ACC112 (cell line): ENCODE measurements at regions not wholly inside any gene's neighbourhood (a gene's known extent, or its start where the extent isn't known, plus 50 kb on each side); places are given as distances from the start of the nearest gene placed in this dataset.

ENCODE experiments used
- H2AFZ ChIP-seq: fragments of 200-600 bp; sonication (generic); one replicate; pipeline ENCODE4 v1.6.0; 2017; ENCODE audit warnings: antibody characterized with exemption, low read length; ENCODE audit not compliant: unreplicated experiment
- H3K27ac ChIP-seq: fragments of 200-600 bp; sonication (generic); 2 replicates; pipeline ENCODE4 v1.5.1; 2014; ENCODE audit warnings: low read depth, mild to moderate bottlenecking, antibody characterized with exemption, low read length, moderate library complexity
- H3K27me3 ChIP-seq: fragments of 200-600 bp; sonication (generic); 2 replicates; pipeline ENCODE4 v1.6.1; 2014; ENCODE audit warnings: mild to moderate bottlenecking, antibody characterized with exemption, low read length, moderate library complexity, mixed read lengths; ENCODE audit not compliant: insufficient read depth
- H3K36me3 ChIP-seq: fragments of 200-600 bp; sonication (generic); 2 replicates; pipeline ENCODE4 v1.6.1; 2016; ENCODE audit warnings: mild to moderate bottlenecking, antibody characterized with exemption, low read length, moderate library complexity, mixed read lengths; ENCODE audit not compliant: insufficient read depth
- H3K4me1 ChIP-seq: fragments of 200-600 bp; sonication (generic); one replicate; pipeline ENCODE4 v1.6.1; 2016; ENCODE audit warnings: low read length, mixed read lengths; ENCODE audit not compliant: insufficient read depth, unreplicated experiment, control insufficient read depth
- H3K4me3 ChIP-seq: fragments of 200-600 bp; sonication (generic); 2 replicates; pipeline ENCODE4 v1.5.1; 2014; ENCODE audit warnings: mild to moderate bottlenecking, low read depth, low read length
- H3K79me2 ChIP-seq: fragments of 200-600 bp; sonication (generic); one replicate; pipeline ENCODE4 v1.6.0; 2016; ENCODE audit warnings: low read length; ENCODE audit not compliant: control insufficient read depth, unreplicated experiment, insufficient read depth

DNA sequence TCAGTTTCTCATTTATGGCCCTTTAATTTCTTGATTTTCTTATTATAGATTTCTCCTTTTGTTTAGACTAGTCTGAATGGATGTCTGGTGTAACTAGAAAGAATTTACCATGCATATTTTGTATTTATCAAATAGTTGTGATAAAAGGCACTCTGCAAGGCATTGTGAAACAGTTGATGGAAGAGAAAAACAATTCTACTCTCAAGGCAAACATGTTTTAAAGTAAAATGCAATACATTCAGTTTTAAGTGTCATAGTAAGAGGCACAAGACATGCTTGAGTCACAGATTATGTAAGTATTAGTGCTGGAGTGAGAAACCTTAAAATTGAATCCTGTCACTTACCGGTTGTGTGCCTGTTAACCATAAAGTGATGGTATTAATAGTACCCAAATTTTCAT is 283.3 kb upstream of the DKK2 start:
- Histone ChIP-seq H3K4me1 (peaks cover 7% of the 10 kb centered on the region), H3K36me3 (no peaks in the 10 kb centered on the region), H3K4me3 (no peak overlapping the region), H3K79me2 (no peaks in the 10 kb centered on the region), H3K27me3 (no peaks in the 10 kb centered on the region), H3K27ac (no peak overlapping the region), H2AFZ (no peak overlapping the region)

- no peaks in the 10 kb centered on the region for H3K79me2 ChIP-seq
- H3K27me3 ChIP-seq = no peaks in the 10 kb centered on the region
- no peaks in the 10 kb centered on the region for H3K36me3 ChIP-seq
- no peak overlapping the region for H3K4me3 ChIP-seq
- H3K4me1 ChIP-seq = peaks cover 7% of the 10 kb centered on the region
- no peak overlapping the region for H3K27ac ChIP-seq
- no peak overlapping the region for H2AFZ ChIP-seq
These were observed 282.0 kb upstream of the DKK2 start for GRCh38 chr4:107318078-107318477.

- Histone ChIP-seq H3K36me3 (no peaks in the 10 kb centered on the region), H3K27ac (no peak overlapping the region), H2AFZ (no peak overlapping the region), H3K4me1 (peaks cover 7% of the 10 kb centered on the region), H3K4me3 (no peak overlapping the region), H3K27me3 (no peaks in the 10 kb centered on the region), H3K79me2 (no peaks in the 10 kb centered on the region)
These were observed 281.5 kb upstream of the DKK2 start for GRCh38 chr4:107317611-107318010.

DNA sequence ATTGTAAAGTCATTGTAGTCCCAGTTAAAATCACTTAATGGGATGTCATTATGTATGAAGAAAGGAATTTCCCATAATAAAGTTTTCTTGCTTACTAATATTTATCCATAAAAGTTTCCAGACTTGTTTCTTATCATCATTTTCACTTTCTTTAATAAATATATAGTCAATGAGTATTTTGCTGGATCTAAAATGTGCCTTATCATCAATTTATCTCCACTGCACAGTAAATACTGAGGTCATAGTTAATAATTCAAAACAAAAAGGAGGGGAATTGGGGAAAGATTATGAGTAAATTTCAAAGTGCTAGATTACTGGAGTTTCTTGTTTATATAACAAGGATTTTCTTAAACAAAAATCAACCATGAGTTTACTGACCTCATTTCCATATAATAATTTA is 279.5 kb upstream of the DKK2 start:
- no peaks in the 10 kb centered on the region for H3K36me3 ChIP-seq

DNA sequence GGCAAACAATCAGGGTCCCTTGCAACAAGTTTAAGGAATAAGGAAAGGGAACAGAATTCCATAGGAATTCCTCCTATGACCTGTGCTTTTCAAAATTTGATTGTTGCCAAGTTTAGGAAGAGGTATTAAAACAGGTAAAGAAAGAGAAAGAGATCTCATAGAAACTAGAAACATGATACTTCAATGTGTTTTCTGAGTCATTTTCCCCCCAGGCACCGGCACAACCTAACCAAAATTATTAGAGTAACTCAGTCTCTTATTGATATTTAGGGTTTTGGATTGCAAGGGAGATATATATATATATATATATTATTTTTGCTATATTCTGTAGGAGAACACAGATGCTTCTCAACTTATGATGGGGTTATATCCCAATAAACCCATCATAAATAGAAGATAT is 278.0 kb upstream of the DKK2 start:
- no peaks in the 10 kb centered on the region for H3K36me3 ChIP-seq
- H2AFZ ChIP-seq = no peak overlapping the region
- H3K27ac ChIP-seq = no peak overlapping the region
- H3K4me1 ChIP-seq = peaks cover 7% of the 10 kb centered on the region
- H3K79me2 ChIP-seq = no peaks in the 10 kb centered on the region
- H3K27me3 ChIP-seq = no peaks in the 10 kb centered on the region
- no peak overlapping the region for H3K4me3 ChIP-seq

More for the DNA sequence above, 279.5 kb upstream of the DKK2 start:
- peaks cover 7% of the 10 kb centered on the region for H3K4me1 ChIP-seq
- H2AFZ ChIP-seq = no peak overlapping the region
- no peak overlapping the region for H3K27ac ChIP-seq
- no peaks in the 10 kb centered on the region for H3K27me3 ChIP-seq
- H3K4me3 ChIP-seq = no peak overlapping the region
- no peaks in the 10 kb centered on the region for H3K79me2 ChIP-seq

DNA sequence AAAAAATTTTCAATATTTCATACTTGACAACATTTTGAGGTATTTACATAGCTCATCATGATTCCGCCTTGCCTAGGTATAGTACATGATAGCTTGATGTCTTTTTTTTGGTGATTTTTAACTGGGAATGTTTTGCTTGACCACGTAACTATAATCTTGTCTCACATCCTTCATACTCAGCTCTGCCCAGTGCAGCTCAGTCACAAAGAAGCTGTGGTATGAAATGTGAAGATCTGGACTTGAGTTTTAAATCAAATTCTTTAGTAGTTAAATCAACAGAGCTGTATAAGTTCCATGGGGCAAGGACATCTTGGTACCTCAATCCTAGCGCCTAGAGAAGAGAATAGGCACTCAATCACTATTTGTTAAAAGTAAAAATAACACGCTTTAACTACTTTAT is 276.3 kb upstream of the DKK2 start:
- no peaks in the 10 kb centered on the region for H3K36me3 ChIP-seq
- H3K4me1 ChIP-seq = no peaks in the 10 kb centered on the region
- no peaks in the 10 kb centered on the region for H3K27me3 ChIP-seq
- no peak overlapping the region for H2AFZ ChIP-seq
- H3K27ac ChIP-seq = no peak overlapping the region
- H3K79me2 ChIP-seq = no peaks in the 10 kb centered on the region
- H3K4me3 ChIP-seq = no peak overlapping the region

- Histone ChIP-seq H3K27ac (no peak overlapping the region), H3K4me3 (no peak overlapping the region), H3K36me3 (no peaks in the 10 kb centered on the region), H3K27me3 (no peaks in the 10 kb centered on the region), H3K79me2 (no peaks in the 10 kb centered on the region), H2AFZ (no peak overlapping the region), H3K4me1 (no peaks in the 10 kb centered on the region)
These were observed 268.7 kb upstream of the DKK2 start for GRCh38 chr4:107304699-107305286.

DNA sequence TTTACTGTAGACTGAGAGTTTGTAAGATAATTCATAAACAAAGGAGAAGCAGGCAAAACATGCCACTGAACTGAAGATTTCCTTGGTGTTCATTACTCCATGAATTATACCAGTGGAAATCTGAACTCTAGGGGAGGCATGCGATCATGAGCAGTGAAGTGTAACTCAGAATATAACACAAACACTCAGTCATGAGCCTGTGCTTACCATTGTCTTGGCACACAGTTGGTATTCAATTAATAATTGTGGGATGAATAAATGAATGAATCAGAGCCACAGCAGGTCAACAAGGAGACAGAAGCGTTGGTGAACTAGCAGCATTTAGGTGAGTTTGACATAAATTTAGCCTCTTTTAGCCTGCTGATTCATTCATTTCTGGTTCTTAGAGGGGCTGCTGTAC is 263.5 kb upstream of the DKK2 start:
- no peak overlapping the region for H3K4me3 ChIP-seq
- H2AFZ ChIP-seq = peak overlapping the region; percentile 42

GRCh38 chr4:107292979-107293378 is 256.9 kb upstream of the DKK2 start:
- Histone ChIP-seq H2AFZ (no peak overlapping the region), H3K79me2 (no peaks in the 10 kb centered on the region), H3K4me1 (no peaks in the 10 kb centered on the region), H3K27ac (no peak overlapping the region), H3K27me3 (no peaks in the 10 kb centered on the region), H3K4me3 (no peak overlapping the region), H3K36me3 (no peaks in the 10 kb centered on the region)

More for the DNA sequence above, 263.5 kb upstream of the DKK2 start:
- no peaks in the 10 kb centered on the region for H3K27me3 ChIP-seq
- H3K79me2 ChIP-seq = no peaks in the 10 kb centered on the region
- no peaks in the 10 kb centered on the region for H3K36me3 ChIP-seq
- no peaks in the 10 kb centered on the region for H3K4me1 ChIP-seq
- no peak overlapping the region for H3K27ac ChIP-seq

DNA sequence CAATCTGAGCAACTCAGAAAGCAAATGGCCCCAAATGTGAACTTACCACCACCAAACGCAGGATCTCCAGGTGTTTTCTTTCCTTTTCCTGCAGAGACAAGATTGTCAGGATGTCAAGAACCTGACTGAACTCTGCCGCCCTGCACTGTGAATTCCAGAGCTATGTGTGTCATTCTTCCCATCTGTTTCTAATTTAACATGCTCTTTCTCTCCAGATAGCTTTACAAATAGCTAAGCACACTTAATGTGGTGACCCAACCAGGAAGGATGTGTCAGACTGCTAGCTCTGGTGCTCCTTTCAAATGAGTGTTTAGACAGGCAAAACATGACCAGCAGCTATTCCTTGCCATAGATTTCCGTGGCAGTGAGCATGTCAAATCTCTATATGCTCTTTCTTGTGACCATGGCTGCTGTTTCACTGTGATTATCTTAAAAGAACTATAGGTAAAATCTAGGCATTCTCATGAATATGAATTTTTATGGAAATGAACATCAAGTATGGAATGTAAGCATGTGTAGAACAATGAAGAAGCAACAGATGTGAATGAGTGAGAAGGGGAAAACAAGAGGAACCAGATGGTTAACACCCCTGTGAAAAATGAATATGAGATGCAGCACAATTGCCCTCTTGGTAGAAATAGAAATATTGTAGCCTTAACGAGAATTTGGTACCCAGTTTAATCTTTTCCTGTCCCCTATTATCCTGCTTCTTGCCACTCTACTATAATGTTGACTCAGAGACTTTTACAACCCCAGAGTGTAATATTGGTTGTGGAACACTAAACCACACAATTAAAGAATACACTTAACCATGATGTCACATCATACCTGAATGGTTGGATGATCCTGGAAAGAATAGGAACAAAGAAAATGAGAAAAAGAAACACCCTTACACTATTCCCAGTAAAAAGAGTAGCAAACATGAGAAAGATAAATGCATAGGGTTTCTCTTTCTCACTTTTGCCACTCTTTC is 247.8 kb upstream of the DKK2 start:
- no peaks in the 10 kb centered on the region for H3K79me2 ChIP-seq
- peaks cover 28% of the 10 kb centered on the region for H3K4me1 ChIP-seq
- H3K27ac ChIP-seq = peak overlapping the region; percentile 48
- no peaks in the 10 kb centered on the region for H3K36me3 ChIP-seq
- peak overlapping the region; percentile 36 for H3K4me3 ChIP-seq
- peak overlapping the region; percentile 35 for H2AFZ ChIP-seq
- no peaks in the 10 kb centered on the region for H3K27me3 ChIP-seq

DNA sequence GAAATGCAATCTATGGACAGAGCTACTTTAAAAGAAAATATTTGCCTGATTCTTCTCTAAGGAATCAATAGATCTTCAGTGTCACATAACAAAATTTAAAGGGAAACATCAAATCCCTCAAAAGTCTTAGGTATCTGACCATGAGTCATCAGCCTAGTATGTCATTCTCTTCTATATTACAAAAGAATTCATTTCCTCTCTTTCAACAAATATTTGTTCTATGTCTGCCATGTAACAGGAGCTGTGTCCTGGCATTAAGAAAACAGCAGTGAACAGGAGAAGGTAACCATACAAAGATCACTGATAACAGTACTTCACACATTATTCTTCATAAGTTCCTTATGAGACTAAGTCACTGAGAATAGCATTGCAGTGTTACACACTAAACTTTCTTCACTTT is 243.6 kb upstream of the DKK2 start:
- Histone ChIP-seq H3K27me3 (no peaks in the 10 kb centered on the region), H2AFZ (peak overlapping the region; percentile 38), H3K27ac (peak overlapping the region; percentile 47), H3K4me3 (peak overlapping the region; percentile 51; the same call in 1 of the 2 replicates), H3K79me2 (no peaks in the 10 kb centered on the region), H3K4me1 (peaks cover 31% of the 10 kb centered on the region), H3K36me3 (no peaks in the 10 kb centered on the region)
